ENCODE measurements at regions not wholly inside any gene's neighbourhood (a gene's known extent, or its start where the extent isn't known, plus 50 kb on each side); places are given as distances from the start of the nearest gene placed in this dataset.
A peak's percentile ranks its signal among the peaks of the same experiment; 100 is the strongest.

DNA sequence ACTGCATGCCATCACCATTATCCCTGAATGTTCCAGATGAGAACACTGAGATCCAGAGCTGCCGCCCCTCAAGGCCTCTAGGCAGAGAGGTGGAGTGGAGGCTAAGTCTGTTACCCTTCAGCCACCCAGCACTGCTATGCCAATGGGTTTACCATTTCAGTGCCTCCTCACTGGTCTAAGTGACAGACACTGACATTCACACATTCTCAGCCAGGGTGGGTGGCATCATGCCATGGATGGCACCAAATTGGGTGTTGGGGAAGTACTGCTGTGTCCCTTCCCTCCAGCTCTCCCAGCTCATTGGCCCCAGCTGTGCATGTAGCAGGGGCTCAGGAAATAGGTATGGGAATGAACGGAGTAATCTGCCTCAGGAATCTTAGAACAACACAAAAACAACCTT lies 96.8 kb upstream of the PLET1 start:
- no peak for DNase-seq

DNA sequence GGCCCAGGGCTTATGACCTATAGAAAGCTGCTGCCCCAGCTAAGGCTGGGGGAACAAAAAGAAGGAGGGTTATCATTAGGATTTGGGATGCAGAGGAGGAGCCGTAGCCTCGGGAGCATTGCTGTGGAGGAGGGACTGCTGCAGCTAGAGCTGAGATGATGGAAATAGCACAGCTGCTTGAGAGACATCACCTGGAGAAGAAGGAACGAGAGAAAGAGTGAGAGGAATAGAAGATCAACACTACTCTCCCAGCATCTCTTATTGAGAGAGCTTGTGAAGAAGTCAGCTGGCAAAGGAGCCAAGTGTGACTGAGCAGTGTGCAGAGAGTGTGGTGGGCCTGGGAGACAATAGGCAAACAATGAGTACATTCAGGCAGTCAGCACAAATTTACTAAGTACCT lies 100.7 kb upstream of the PLET1 start:
- DNase-seq: no peak

DNA sequence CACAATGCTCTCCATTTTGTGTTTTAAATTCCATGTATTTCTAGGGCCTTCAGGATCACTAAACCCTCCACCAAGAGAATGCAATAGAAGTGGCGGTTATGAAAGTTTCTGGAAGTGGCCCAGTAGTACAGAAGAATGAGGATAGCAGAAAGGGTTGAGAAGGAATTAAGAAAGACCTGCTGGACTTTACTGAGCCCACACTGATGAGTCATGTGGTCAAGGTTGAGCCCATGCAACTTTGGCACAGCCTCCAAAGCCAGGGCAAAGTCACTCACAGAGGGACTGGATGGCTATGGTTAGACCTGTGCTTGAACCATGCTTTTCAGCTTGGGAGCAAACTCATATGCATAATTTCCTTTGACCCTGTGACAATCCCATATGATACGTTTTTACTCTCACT lies 102.9 kb upstream of the PLET1 start:
- DNase-seq: no peak

DNA sequence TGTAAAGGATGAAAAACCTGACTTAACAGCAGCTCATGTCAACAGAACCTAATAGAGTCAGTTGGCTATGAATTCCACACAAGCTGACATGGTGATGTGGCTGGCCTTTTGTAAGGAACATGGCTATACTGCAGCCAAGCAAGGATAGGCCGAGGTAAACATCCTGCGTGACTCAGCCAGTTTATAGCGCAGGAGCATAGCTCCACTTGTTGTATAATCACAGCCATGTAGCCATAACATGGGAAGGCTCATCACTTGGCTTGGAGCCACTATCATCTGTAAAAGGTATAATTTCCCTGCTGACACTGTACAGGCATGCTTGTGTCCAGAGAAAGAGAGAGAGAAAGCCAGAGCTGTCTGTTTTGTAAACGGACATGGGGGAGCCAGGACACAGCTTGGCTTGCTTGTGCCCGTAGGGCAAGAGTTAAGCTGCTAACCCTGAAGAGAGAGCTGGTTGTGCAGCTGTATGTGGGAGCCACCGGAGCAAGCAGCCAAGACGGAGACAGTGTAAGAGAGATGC lies 104.4 kb upstream of the PLET1 start:
- DNase-seq: peak; percentile 81

DNA sequence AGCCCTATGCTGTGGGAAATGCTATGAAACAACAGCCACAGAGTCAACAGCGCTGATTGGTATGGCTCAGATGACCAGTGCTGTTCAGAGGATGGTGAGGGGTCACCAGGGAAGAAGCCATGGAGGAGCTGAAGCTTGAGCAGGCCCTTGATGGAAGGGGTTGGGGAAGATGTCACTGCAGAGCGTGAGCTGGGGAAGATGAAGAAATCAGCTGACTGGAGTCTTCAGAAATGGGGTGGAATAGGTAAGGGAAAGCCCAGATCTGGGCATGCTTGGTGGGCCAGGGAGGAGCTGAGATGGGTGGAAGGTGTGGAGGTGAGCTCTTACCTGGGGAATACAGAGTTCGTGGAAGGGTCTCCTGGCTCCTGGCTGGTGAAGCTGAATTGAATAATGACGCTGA lies 105.4 kb upstream of the PLET1 start:
- no peak for DNase-seq

DNA sequence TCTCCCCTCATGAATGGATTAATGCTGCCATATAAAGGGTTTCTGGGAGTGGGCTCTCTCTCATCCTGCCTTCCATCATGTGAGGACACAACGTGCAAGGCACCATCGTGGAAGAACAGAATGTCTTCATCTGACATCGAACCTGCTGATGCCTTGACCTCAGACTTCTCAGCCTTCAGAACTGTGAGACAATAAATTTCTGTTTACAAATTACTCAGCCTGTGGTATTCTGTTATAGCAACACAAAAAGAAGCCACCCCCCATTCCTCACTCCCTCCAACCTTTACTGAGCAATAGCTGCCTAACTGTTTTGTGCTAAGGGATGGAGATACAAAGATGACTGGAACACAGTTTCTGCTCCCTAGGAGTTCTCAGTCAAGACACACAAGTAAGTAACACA lies 106.1 kb upstream of the PLET1 start:
- DNase-seq: no peak

DNA sequence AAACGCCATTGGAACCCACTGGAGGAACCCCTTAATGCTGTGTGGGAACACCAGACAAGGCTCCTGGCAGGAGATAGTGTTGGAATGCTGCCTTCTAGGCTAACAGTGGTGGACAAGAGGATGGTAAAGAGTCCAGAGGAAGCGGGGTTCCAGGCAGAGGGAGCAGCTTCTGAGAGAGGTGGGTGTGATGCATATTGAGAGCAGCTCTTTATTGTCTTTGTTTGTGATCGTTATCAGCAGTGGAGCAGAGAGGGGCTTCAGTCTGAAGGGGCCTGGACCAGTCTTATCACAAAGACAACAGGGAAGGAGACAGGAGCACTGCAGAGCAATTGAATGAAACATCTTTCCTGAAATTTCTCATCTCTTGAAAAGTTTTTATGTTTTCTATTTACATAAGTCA lies 106.8 kb upstream of the PLET1 start:
- no peak for DNase-seq

DNA sequence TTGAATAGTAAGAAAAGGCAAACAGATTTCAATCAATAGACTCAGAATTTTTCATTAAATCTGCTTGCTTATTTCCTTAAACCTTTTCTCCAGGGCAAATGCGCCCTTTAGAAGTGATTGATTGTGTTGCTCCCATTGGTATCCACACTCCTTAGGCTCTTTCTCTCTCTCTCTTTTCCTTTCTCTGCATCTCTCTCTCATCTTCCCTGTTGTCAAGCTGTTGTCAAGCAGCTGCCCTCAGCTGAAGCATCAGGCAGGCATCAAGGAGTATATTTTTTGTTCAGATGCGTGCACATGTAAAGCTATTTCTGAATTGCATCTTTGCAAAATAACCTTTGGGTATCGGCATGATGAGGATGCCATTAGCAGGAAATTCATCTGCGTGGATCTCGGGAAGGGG lies 107.2 kb upstream of the PLET1 start:
- DNase-seq: no peak

DNA sequence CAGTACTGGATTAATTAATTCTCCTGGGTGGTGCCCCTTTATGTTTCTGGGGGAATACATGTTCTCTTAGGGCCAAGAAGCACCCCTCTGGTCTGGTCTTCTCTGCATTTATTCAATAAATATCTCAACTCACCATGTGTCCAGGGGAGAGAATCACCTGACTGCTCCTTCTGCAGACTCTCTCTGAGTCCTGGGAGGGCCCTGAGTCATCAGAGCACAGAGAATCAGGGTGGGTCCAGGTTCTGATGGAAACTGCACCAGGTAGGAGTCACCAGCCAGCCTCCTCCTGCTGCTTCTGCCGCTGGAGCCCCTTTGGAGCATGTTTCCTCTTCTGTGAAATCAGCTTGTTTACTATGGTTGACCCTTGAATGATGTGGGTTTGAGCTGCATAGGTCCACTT lies 107.7 kb upstream of the PLET1 start:
- DNase-seq: no peak

DNA sequence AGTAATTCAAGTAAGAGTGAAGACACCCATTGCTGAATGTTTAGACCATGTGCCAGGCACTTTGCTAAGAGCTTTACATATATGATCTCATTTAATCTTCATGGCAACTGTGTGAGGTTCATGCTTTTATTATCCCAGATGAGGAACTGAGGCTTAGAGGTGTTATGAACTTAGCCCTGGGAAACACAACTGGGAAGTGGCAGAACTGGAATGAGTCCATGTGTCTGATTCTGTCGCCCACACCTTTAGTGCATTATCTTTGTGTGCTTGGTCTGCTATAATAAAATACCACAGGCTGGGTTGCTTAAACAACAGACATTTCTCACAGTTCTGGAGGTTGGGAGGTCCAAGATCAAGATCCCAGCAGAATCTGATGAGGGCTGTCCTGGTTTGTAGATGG lies 108.7 kb upstream of the PLET1 start:
- DNase-seq: no peak

DNA sequence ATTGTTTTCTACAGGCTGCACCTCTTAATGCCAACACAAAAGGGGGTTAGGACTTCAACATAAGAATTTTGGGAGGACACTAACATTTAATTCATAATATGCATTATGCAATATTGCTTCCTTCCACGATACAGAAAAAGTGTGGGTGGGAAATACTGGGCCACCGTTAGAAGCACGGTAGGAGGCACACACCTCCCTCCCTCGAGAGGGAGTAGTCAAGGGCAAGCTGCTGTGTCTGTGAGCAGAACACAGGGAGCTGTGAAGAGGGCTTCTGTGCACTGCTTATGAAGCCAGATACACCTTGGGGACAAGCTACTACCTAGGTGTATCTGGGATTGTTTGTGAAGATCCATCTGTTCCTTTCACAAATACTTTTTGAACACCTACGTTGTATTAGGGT lies 109.3 kb upstream of the PLET1 start:
- no peak for DNase-seq

DNA sequence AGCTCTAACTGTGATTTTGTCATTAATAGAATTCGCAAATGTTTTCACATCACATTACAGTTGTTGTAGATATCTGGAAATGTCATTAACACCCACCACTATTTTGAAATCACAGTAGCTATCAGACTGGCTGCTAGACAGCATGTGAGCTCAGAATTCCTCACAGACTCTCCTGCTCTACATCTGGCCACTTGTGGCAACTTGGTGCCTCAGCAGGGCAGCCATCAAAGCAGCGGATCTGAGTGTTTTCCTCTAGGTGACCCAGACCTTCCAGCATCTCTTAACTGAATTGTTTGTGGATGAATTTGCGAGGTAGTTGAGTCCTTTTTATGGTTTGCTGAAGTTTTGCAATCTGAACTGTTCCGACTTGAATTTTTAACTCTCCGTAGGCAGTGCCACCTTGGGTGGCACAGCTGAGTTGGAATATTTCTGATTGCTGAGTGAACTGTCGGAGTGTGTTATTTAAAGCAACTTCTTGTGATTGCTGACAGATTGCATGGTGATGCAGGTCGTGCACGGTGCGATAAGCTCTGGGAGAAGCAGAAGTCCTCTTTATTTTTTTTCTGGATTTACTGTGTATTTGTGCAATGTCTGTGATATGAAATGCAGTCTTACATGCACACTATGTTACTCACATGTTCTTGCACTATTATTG lies 114.0 kb upstream of the PLET1 start:
- DNase-seq: no peak

DNA sequence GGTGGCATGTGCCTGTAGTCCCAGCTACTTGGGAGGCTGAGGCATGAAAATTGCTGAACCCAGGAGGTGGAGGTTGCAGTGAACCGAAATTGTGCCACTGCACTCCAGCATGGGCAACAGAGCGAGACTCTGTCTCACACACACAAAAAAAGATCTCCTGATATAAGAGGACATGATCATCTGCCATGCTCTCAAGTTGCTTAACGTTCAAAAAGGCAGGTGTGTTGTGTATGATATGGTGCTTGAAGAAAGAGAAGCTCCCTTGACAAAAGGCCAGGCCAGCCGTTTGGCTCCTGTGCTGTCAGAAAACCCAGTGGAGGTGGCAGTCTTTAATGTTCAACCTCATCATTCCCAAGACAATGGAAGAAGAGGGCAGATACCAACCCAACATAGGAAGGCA lies 117.3 kb upstream of the PLET1 start:
- no peak for DNase-seq

DNA sequence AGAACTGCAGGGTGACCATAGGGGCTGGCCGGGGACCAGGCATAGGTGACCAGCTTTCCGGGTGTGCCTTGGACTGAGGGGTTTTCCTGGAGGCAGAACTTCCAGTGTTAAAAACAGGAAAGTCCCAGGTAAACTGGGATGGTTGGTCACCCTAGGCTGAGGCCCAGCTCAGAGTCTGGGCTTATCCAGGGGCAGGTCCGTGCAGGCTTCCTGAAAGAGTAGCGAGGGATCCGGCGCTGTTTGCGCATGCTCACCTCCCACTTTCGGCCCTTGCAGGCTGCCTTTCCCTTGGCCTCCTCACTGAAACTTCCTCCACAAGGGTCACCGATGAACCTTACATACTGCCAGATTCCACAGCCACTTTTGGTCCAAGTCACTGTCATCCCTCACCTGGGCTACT lies 119.8 kb upstream of the PLET1 start:
- DNase-seq: no peak

DNA sequence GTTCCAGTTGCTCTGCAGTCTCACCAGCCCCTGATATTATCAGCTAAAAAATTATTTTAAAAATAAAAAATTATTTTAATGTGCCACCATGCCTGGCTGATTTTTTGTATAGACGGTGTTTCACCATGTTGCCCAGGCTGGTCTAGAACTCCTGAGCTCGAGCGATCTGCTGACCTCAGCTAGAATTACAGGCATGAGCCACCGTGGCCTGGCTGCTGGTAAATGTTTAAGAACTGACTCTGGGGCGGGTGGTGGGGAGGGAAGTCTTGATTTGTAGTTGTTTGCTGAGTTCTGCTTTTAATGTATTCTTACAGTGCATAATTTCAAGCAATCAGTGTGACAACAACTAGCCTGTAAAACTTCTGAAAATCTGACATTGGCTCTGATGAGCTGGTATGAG lies 120.9 kb upstream of the PLET1 start:
- no peak for DNase-seq

DNA sequence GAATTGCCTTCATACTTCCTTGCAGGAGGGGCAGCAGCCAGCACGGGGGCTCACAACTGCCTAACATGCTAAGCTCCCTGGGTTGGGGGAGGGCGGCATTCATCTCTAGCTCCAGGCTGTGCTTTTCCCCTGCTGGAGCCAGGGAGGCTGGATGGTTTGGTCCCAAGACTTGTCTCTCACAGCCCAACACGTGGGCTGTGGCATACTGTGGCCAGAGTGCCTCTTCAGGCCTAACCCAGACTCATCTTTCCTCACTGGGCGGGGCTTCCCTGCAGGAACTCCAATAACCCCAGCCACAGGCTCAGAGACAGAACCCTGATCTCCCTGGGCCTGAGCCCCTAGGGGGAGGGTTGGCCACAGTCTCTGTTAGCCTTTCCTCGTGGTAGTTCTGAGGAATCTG lies 121.9 kb upstream of the PLET1 start:
- no peak for DNase-seq

DNA sequence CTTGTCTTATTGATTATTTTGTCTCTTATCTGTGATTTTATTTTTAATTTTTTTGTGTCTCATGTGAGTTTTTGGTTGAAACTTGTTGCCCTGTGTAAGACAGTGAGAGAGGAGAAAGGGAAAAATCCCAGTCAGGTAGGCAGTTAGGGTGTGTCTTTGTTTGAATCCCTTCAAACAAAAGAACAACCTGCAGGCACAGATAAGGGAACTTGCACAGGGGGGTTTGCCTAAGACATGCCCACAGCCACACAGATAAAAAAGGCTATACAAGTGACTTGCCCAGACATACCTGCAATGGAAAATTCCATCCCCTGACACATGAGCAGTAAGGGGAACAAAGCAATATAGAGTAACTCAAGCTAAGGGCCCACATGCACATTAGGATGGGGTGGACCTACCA lies 127.8 kb upstream of the PLET1 start:
- DNase-seq: no peak

DNA sequence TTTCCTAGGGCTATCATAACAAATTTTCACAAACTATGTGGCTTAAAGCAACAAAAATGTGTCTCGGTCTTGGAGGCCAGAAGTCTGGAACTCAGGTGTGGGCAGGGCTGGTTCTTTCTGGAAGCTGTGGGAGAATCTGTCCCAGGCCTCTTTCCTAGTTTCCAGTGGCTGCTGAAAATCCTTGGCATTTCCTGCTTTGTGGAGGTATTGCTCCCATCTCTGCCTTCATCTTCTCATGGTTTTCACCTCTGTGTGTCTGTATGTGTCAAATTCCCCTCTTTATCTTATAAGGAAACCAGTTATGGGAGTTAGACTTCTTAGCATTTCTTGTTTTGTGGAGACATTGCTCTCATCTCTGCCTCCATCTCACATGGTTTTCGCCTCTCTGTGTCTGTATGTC lies 130.4 kb upstream of the PLET1 start:
- no peak for DNase-seq

DNA sequence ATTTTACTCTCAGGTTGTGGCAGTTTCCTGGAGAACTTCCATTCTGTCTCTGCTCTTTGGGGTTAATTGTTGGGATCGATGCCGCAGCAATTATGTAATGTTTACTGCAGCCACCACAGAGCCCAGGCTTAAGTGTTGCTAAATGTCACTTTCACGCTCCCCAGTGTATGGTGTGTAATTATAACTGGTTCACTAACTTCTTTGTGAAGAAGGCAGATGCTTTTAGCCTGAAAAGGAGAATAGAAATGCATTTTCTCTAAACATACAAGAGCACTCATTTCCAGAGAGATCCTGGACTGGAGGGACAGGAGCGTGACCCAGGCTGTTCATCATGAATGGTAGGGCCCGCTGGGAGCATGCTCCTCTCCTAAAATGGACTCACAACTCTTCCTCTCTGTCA lies 132.2 kb upstream of the PLET1 start:
- no peak for DNase-seq

DNA sequence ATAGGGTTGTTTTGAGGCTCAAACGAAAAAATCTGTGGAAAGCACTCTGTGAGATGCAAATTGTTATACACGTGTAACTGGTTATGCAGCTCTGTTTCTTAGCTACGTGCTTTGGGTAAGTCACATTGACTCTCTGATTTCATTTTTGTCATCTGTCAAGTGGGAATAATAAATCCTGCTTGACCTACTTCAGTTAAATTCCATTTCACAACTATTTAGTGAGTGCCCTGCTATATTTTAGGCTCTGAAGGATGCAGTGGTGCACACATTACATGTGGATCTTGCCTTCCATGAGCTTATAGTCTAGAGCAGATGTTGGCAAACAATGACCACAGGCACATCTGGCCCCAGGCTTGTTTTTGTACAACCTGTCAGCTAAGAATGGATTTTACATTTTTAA lies 133.6 kb upstream of the PLET1 start:
- DNase-seq: no peak

DNA sequence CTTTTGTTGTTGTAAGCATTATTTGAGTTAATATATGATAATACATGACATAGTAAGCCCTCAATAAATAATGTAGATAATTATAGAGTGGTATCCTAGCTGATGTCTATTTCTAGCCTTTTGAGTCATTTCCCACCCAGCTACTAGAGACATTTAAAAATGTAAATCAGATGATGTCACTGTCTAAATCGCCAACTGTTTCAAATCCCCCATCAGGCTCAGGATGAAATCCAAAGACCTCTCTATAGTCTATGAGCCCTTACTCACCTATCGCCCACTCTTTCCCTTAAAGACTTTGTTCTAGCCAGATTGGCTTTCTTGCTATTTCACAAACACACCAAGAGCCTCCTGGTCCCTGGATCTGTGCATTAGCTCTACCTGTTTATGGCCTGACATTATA lies 135.4 kb upstream of the PLET1 start:
- DNase-seq: peak; percentile 14

DNA sequence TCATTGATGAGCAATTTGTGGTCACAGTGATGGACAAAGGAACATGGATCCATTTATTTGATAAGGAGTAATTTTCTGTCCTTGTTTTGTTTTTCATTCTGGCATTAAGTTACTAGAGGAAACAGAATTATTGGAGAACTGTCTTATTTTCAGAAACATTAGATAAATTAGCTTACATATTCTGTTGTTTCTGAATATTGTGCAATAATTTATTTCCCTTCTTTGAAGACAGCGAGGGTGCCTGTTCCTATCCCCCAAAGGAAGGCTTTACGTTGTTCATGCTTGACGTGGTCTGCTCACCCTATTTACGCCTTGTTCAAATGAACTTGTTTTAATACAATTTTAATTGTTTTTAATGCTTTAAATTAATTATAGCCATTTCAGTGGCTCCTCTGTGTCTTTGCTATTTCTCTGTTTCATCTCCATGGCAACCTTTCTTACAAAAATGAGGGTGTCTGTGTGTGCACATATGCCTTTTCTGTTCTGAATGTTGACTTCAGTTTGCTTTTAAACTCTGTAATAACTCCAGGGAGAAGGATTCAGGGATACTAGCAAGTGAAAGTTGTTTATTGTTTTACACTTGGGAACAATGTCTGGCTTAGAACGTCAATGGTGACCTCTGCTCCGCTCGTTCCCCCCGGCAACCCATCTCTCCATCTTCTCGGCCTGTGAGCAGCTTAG lies 138.3 kb upstream of the PLET1 start:
- no peak for DNase-seq

DNA sequence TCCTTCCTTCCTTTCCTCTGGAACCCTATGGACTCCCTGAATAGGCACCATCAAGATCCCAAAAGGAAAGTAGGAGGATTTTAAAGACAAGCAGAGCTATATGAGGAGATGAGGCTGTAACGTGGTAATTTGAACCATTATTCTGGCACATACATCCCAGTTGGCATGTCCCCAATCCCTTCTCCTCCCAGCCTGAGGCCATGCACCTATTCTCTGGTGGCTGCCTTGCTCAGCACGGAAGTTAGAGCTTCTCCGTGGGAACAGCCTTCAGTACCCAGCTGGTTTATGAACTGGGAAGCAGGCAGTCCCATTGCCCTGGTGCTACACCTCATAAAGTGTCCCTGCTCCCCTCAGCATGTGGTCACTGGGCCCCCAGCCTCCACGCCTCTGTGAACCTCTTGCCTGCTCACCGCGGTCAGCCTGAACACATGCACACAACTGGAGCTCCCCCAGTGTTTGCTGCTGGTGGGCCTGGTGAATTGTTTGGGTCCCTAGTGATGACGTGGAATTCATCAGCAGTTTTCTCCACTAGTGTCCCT lies 139.9 kb upstream of the PLET1 start:
- DNase-seq: no peak

DNA sequence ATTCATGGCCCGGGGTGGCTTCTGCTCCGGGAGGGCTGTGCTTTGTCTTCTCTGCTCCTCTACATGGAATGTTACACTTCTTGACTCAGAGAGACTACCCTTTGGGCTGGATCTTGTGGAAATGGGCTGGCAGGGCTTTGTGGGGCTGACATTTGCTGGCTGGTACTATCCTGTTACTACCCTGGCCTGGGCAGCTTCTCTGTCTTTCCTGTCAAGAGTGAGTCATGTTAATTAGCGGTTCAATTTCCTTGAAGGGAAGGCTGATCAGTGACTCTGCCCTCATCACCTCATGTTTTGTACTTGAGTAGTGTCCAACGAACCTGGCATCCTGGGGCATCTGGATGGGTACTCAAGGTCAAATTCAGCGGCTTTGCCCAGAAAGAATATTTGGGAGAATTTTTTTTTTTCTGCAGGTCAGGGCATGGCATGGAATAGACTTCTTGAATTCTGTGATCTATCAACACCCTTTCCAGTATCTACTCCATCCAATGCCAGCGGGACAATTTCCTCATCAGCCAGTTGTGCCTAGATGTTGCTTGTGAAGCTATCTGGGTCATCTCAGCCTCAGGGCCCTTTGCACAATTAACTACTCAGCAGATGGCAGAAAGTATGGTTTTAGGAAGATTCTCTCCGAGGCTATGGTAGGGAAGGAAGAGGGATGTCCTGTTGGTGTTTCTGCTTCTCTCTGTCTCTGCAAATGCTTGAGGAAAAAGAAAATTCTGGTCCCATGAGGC lies 140.5 kb upstream of the PLET1 start:
- DNase-seq: no peak
